Stimulated activated naive CD8-positive, alpha-beta T cell treated with anti-CD3 and anti-CD28 coated beads, Interleukin-15, Interleukin-2, amounts not matched to agents 100 ng/mL and 50 ng/mL, for 24 hours (primary cell): ENCODE measurements at regions not wholly inside any gene's neighbourhood (a gene's known extent, or its start where the extent isn't known, plus 50 kb on each side); places are given as distances from the start of the nearest gene placed in this dataset.
"Not testable (repeated sequence)": the region's sequence is repeated elsewhere in the genome, so short reads cannot be mapped to it uniquely, and the experiment has no call there.

Source experiments
- H3K27ac Mint-ChIP-seq: one replicate; pipeline ENCODE4 v1.8.0; 2021; ENCODE audit warnings: mild to moderate bottlenecking, mixed read lengths
- H3K27me3 Mint-ChIP-seq: one replicate; pipeline ENCODE4 v1.8.0; 2021; ENCODE audit warnings: mixed read lengths
- H3K36me3 Mint-ChIP-seq: one replicate; pipeline ENCODE4 v1.8.0; 2021; ENCODE audit warnings: low read depth, mixed read lengths
- H3K4me1 Mint-ChIP-seq: one replicate; pipeline ENCODE4 v1.8.0; 2021; ENCODE audit warnings: low read depth, mixed read lengths
- H3K4me3 Mint-ChIP-seq: one replicate; pipeline ENCODE4 v1.8.0; 2021; ENCODE audit warnings: mild to moderate bottlenecking, mixed read lengths
- H3K9me3 Mint-ChIP-seq: one replicate; pipeline ENCODE4 v1.8.0; 2021; ENCODE audit warnings: mixed read lengths

- Mint-ChIP-seq H3K36me3 (no peaks in the 10 kb centered on the region), H3K27me3 (peaks cover 5% of the 10 kb centered on the region), H3K9me3 (no peaks in the 10 kb centered on the region), H3K4me3 (no peak overlapping the region), H3K4me1 (peaks cover 32% of the 10 kb centered on the region), H3K27ac (no peak overlapping the region)
These were observed 161.5 kb upstream of the AGR3 start for GRCh38 chr7:17043012-17043877.

GRCh38 chr7:17044396-17044795 lies 162.6 kb upstream of the AGR3 start:
- Mint-ChIP-seq H3K27ac (no peak overlapping the region), H3K27me3 (peaks cover 5% of the 10 kb centered on the region), H3K4me1 (peaks cover 25% of the 10 kb centered on the region), H3K36me3 (no peaks in the 10 kb centered on the region), H3K9me3 (no peaks in the 10 kb centered on the region), H3K4me3 (no peak overlapping the region)

GRCh38 chr7:17044861-17045260 lies 163.1 kb upstream of the AGR3 start:
- peaks cover 2% of the 10 kb centered on the region for H3K27me3 Mint-ChIP-seq
- no peaks in the 10 kb centered on the region for H3K9me3 Mint-ChIP-seq
- H3K27ac Mint-ChIP-seq, result no peak overlapping the region
- no peaks in the 10 kb centered on the region for H3K36me3 Mint-ChIP-seq
- H3K4me3 Mint-ChIP-seq, result no peak overlapping the region
- peaks cover 25% of the 10 kb centered on the region for H3K4me1 Mint-ChIP-seq

GRCh38 chr7:17046259-17046658 lies 164.5 kb upstream of the AGR3 start:
- Mint-ChIP-seq H3K36me3 (no peaks in the 10 kb centered on the region), H3K4me3 (no peak overlapping the region), H3K27me3 (no peaks in the 10 kb centered on the region), H3K4me1 (peaks cover 21% of the 10 kb centered on the region), H3K9me3 (no peaks in the 10 kb centered on the region), H3K27ac (no peak overlapping the region)

GRCh38 chr7:17046666-17047065 lies 164.9 kb upstream of the AGR3 start:
- H3K4me3 Mint-ChIP-seq, result no peak overlapping the region
- no peak overlapping the region for H3K27ac Mint-ChIP-seq
- H3K27me3 Mint-ChIP-seq, result peaks cover under 1% of the 10 kb centered on the region
- H3K9me3 Mint-ChIP-seq, result no peaks in the 10 kb centered on the region
- peaks cover 17% of the 10 kb centered on the region for H3K4me1 Mint-ChIP-seq
- no peaks in the 10 kb centered on the region for H3K36me3 Mint-ChIP-seq

- not testable (repeated sequence) for H3K4me1 Mint-ChIP-seq, H3K9me3 Mint-ChIP-seq, H3K36me3 Mint-ChIP-seq, H3K4me3 Mint-ChIP-seq, H3K27me3 Mint-ChIP-seq, H3K27ac Mint-ChIP-seq
These were observed 171.4 kb upstream of the AGR3 start for GRCh38 chr7:17053164-17053563.

- no peak overlapping the region for H3K27ac Mint-ChIP-seq
- no peaks in the 10 kb centered on the region for H3K9me3 Mint-ChIP-seq
- peaks cover 15% of the 10 kb centered on the region for H3K4me1 Mint-ChIP-seq
- H3K27me3 Mint-ChIP-seq, result peaks cover 3% of the 10 kb centered on the region
- H3K36me3 Mint-ChIP-seq, result no peaks in the 10 kb centered on the region
- H3K4me3 Mint-ChIP-seq, result no peak overlapping the region
These were observed 172.4 kb upstream of the AGR3 start for GRCh38 chr7:17054206-17054605.

- no peak overlapping the region for H3K4me3 Mint-ChIP-seq
- peaks cover 16% of the 10 kb centered on the region for H3K4me1 Mint-ChIP-seq
- peaks cover 3% of the 10 kb centered on the region for H3K27me3 Mint-ChIP-seq
- no peak overlapping the region for H3K27ac Mint-ChIP-seq
- H3K36me3 Mint-ChIP-seq, result no peaks in the 10 kb centered on the region
- no peaks in the 10 kb centered on the region for H3K9me3 Mint-ChIP-seq
These were observed 173.1 kb upstream of the AGR3 start for GRCh38 chr7:17054836-17055235.

- H3K27ac Mint-ChIP-seq, result no peak overlapping the region
- H3K4me1 Mint-ChIP-seq, result peaks cover 16% of the 10 kb centered on the region
- no peak overlapping the region for H3K4me3 Mint-ChIP-seq
- H3K36me3 Mint-ChIP-seq, result no peaks in the 10 kb centered on the region
- no peaks in the 10 kb centered on the region for H3K9me3 Mint-ChIP-seq
- peaks cover 3% of the 10 kb centered on the region for H3K27me3 Mint-ChIP-seq
These were observed 173.8 kb upstream of the AGR3 start for GRCh38 chr7:17055596-17055995.

- Mint-ChIP-seq H3K27ac (no peak overlapping the region), H3K9me3 (no peaks in the 10 kb centered on the region), H3K4me3 (no peak overlapping the region), H3K27me3 (peaks cover 3% of the 10 kb centered on the region), H3K4me1 (peaks cover 16% of the 10 kb centered on the region), H3K36me3 (no peaks in the 10 kb centered on the region)
These were observed 174.8 kb upstream of the AGR3 start for GRCh38 chr7:17056491-17057142.

GRCh38 chr7:17057143-17057509 lies 175.3 kb upstream of the AGR3 start:
- Mint-ChIP-seq H3K27ac (no peak overlapping the region), H3K36me3 (no peaks in the 10 kb centered on the region), H3K27me3 (no peaks in the 10 kb centered on the region), H3K4me3 (no peak overlapping the region), H3K9me3 (no peaks in the 10 kb centered on the region), H3K4me1 (peaks cover 16% of the 10 kb centered on the region)

- no peaks in the 10 kb centered on the region for H3K36me3 Mint-ChIP-seq
- no peak overlapping the region for H3K27ac Mint-ChIP-seq
- no peak overlapping the region for H3K4me3 Mint-ChIP-seq
- no peaks in the 10 kb centered on the region for H3K27me3 Mint-ChIP-seq
- no peaks in the 10 kb centered on the region for H3K9me3 Mint-ChIP-seq
- peaks cover 23% of the 10 kb centered on the region for H3K4me1 Mint-ChIP-seq
These were observed 176.8 kb upstream of the AGR3 start for GRCh38 chr7:17058568-17058967.

GRCh38 chr7:17060051-17060450 lies 178.3 kb upstream of the AGR3 start:
- H3K36me3 Mint-ChIP-seq, result no peaks in the 10 kb centered on the region
- no peaks in the 10 kb centered on the region for H3K27me3 Mint-ChIP-seq
- no peak overlapping the region for H3K27ac Mint-ChIP-seq
- H3K9me3 Mint-ChIP-seq, result no peaks in the 10 kb centered on the region
- no peak overlapping the region for H3K4me3 Mint-ChIP-seq
- H3K4me1 Mint-ChIP-seq, result peaks cover 24% of the 10 kb centered on the region

GRCh38 chr7:17061443-17061842 lies 179.7 kb upstream of the AGR3 start:
- H3K27ac Mint-ChIP-seq, result no peak overlapping the region
- no peak overlapping the region for H3K4me3 Mint-ChIP-seq
- no peaks in the 10 kb centered on the region for H3K36me3 Mint-ChIP-seq
- no peaks in the 10 kb centered on the region for H3K27me3 Mint-ChIP-seq
- H3K4me1 Mint-ChIP-seq, result peaks cover 24% of the 10 kb centered on the region
- H3K9me3 Mint-ChIP-seq, result no peaks in the 10 kb centered on the region

- no peak overlapping the region for H3K27ac Mint-ChIP-seq
- H3K4me3 Mint-ChIP-seq, result no peak overlapping the region
These were observed 180.6 kb upstream of the AGR3 start for GRCh38 chr7:17062151-17063044.

More at GRCh38 chr7:17062151-17063044, 180.6 kb upstream of the AGR3 start:
- no peaks in the 10 kb centered on the region for H3K9me3 Mint-ChIP-seq
- H3K36me3 Mint-ChIP-seq, result no peaks in the 10 kb centered on the region
- H3K4me1 Mint-ChIP-seq, result peaks cover 19% of the 10 kb centered on the region
- no peaks in the 10 kb centered on the region for H3K27me3 Mint-ChIP-seq
